ENCODE measurements at regions not wholly inside any gene's neighbourhood (a gene's known extent, or its start where the extent isn't known, plus 50 kb on each side); places are given as distances from the start of the nearest gene placed in this dataset.

DNA sequence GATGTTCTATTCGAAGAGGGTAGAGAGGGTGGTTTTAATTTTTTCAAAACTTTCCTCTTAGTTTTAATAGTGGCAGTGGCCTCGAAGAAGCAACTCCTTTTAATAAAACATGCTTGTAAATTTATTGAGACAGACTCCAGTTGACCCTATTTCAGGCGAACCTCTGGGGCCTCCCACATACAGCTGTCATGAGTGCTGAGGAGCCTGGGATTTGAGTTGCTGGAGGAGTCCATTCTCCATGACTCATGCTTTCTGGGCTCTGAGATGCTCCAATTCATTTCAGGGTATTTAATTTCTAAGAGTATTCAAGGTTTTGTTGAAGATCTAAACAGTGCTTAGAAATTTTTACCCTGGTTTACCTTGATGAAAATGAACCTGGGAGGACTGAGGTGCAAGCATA lies 580.4 kb downstream of the CBLN4 start:
- TF ChIP-seq, protein P1, sequence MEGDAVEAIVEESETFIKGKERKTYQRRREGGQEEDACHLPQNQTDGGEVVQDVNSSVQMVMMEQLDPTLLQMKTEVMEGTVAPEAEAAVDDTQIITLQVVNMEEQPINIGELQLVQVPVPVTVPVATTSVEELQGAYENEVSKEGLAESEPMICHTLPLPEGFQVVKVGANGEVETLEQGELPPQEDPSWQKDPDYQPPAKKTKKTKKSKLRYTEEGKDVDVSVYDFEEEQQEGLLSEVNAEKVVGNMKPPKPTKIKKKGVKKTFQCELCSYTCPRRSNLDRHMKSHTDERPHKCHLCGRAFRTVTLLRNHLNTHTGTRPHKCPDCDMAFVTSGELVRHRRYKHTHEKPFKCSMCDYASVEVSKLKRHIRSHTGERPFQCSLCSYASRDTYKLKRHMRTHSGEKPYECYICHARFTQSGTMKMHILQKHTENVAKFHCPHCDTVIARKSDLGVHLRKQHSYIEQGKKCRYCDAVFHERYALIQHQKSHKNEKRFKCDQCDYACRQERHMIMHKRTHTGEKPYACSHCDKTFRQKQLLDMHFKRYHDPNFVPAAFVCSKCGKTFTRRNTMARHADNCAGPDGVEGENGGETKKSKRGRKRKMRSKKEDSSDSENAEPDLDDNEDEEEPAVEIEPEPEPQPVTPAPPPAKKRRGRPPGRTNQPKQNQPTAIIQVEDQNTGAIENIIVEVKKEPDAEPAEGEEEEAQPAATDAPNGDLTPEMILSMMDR (IDR thresholded peaks at IDR 0.05): no peak
- TF ChIP-seq ZFX (IDR thresholded peaks at IDR 0.05; ENCODE audit: borderline replicate concordance): no peak
